Upper lobe of left lung (tissue), 6 donors: ENCODE measurements at regions not wholly inside any gene's neighbourhood (a gene's known extent, or its start where the extent isn't known, plus 50 kb on each side); places are given as distances from the start of the nearest gene placed in this dataset.

Source experiments
- ATAC-seq, 2 donors: fragments of 200-7000 bp; cut with Tn5 transposase; one replicate each; pipeline ENCODE4 v1.9.1; 2022; ENCODE audit warnings: mild to moderate bottlenecking in 2 of 2, moderate library complexity in 2 of 2; ENCODE audit not compliant: low FRiP score in 2 of 2
- DNase-seq, 2 donors: peaks; one replicate each; pipeline ENCODE4 v3.0.0-alpha.2; 2019 to 2020
- H3K27ac ChIP-seq, 4 donors: fragments of 200-600 bp; sonication (generic); one replicate each; pipeline ENCODE4 v1.5.1; 2016 to 2019
- H3K27me3 ChIP-seq, 4 donors: fragments of 200-600 bp; sonication (generic); one replicate each; pipeline ENCODE4 v1.5.1; 2017 to 2019
- H3K36me3 ChIP-seq, 4 donors: fragments of 200-600 bp; sonication (generic); one replicate each; pipeline ENCODE4 v1.5.1; 2016 to 2019
- H3K4me1 ChIP-seq, 4 donors: fragments of 200-600 bp; sonication (generic); one replicate each; pipeline ENCODE4 v1.5.1; 2018 to 2019
- H3K4me3 ChIP-seq, 4 donors: fragments of 200-600 bp; sonication (generic); one replicate each; pipeline ENCODE4 v1.5.1; 2017 to 2019; ENCODE audit warnings: mild to moderate bottlenecking in 2 of 4, moderate library complexity in 1 of 4
- H3K9me3 ChIP-seq, 4 donors: fragments of 200-600 bp; sonication (generic); one replicate each; pipeline ENCODE4 v1.5.1; 2018 to 2019
- CTCF ChIP-seq, 6 experiments: fragments of 450-650 bp in 4 of 6; fragments of 200-600 bp in 2 of 6; sonication (generic) in 2 of 6; IDR thresholded peaks; one replicate each; pipeline ENCODE4 v1.5.1; 2016 to 2019; ENCODE audit warnings: antibody characterized with exemption in 6 of 6
- EP300 ChIP-seq, 4 donors: sonication (generic); formaldehyde crosslinking; IDR thresholded peaks; one replicate each; pipeline ENCODE4 v1.5.1; 2017; ENCODE audit warnings: antibody characterized with exemption in 4 of 4, control low read depth in 2 of 4
- POLR2A ChIP-seq, 4 donors: fragments of 450-650 bp; IDR thresholded peaks; one replicate each; pipeline ENCODE4 v1.5.1; 2016 to 2017; ENCODE audit warnings: antibody characterized with exemption in 4 of 4, mild to moderate bottlenecking in 2 of 4
- POLR2AphosphoS5 ChIP-seq, 2 donors: sonication (generic); formaldehyde crosslinking; IDR thresholded peaks; one replicate each; pipeline ENCODE4 v1.5.1; 2017; ENCODE audit warnings: antibody characterized with exemption in 2 of 2
- WGBS, 2 donors: methylation state at CpG; one replicate each; pipeline ENCODE4 v1.1.5; 2017 to 2018; 5-methylcytosine and 5-hydroxymethylcytosine counted together
- donor health status: DM: no; HTN: no; CAD: no; lungs with moderate emphysema.
- donor health status: DM: no; HTN: yes; CAD: no; lungs with severe emphysema.

GRCh38 chr7:434891-435629 is 84.6 kb downstream of the PDGFA start:
- TF ChIP-seq EP300 (IDR thresholded peaks at IDR 0.05), result no peak
- no peak for TF ChIP-seq CTCF (IDR thresholded peaks at IDR 0.05)
- TF ChIP-seq POLR2A (IDR thresholded peaks at IDR 0.05), result no peak
- TF ChIP-seq POLR2AphosphoS5 (IDR thresholded peaks at IDR 0.05), result no peak
- Histone ChIP-seq H3K27ac (peak overlapping the region in 1 of 4 donors; percentile 1), H3K9me3 (no peaks in the 10 kb centered on the region), H3K27me3 (no peaks in the 10 kb centered on the region), H3K4me1 (peaks cover 0 to 17% (median 0%) of the 10 kb centered on the region in 4 donors), H3K36me3 (no peaks in the 10 kb centered on the region), H3K4me3 (peak overlapping the region in 3 of 4 donors; percentile 14 to 32 (median 15))
- WGBS, 2 donors, result 33 to 37% methylated on average over 30 to 35 of the region's 35 CpGs
- peak in 1 of 2 donors; percentile 52 for DNase-seq
- ATAC-seq, result no peak

GRCh38 chr7:435630-436366 is 83.8 kb downstream of the PDGFA start:
- TF ChIP-seq POLR2AphosphoS5 (IDR thresholded peaks at IDR 0.05) (no peak), POLR2A (IDR thresholded peaks at IDR 0.05) (no peak), CTCF (IDR thresholded peaks at IDR 0.05) (no peak), EP300 (IDR thresholded peaks at IDR 0.05) (no peak)
- H3K36me3 ChIP-seq, result no peaks in the 10 kb centered on the region
- WGBS, 2 donors, result 76 to 77% methylated on average over 24 to 27 of the region's 28 CpGs
- no peak overlapping the region for H3K27ac ChIP-seq
- no peaks in the 10 kb centered on the region for H3K9me3 ChIP-seq
- peak in 1 of 2 donors; percentile 78 for DNase-seq
- H3K4me1 ChIP-seq, result peaks cover 0 to 17% (median 0%) of the 10 kb centered on the region in 4 donors
- H3K4me3 ChIP-seq, result peak overlapping the region in 2 of 4 donors; percentile 14 to 32
- H3K27me3 ChIP-seq, result no peaks in the 10 kb centered on the region
- peak in 1 of 2 donors; percentile 74 for ATAC-seq

- Histone ChIP-seq H3K9me3 (no peaks in the 10 kb centered on the region), H3K27ac (no peak overlapping the region), H3K4me1 (peaks cover 0 to 17% (median 0%) of the 10 kb centered on the region in 4 donors), H3K36me3 (no peaks in the 10 kb centered on the region), H3K27me3 (no peaks in the 10 kb centered on the region), H3K4me3 (no peak overlapping the region)
- no peak for ATAC-seq
- WGBS, 2 donors, result 98% methylated on average over 9 to 20 of the region's 33 CpGs
- TF ChIP-seq POLR2A (IDR thresholded peaks at IDR 0.05) (no peak), CTCF (IDR thresholded peaks at IDR 0.05) (no peak), EP300 (IDR thresholded peaks at IDR 0.05) (no peak), POLR2AphosphoS5 (IDR thresholded peaks at IDR 0.05) (no peak)
- DNase-seq, result peak in 1 of 2 donors; percentile 80
Measured at GRCh38 chr7:436367-437128, 83.1 kb downstream of the PDGFA start.

GRCh38 chr7:437329-438251 is 82.1 kb downstream of the PDGFA start:
- H3K9me3 ChIP-seq, result no peaks in the 10 kb centered on the region
- 83% methylated on average over 27 to 43 of the region's 43 CpGs for WGBS, 2 donors
- no peak for TF ChIP-seq CTCF (IDR thresholded peaks at IDR 0.05)
- TF ChIP-seq POLR2A (IDR thresholded peaks at IDR 0.05), result no peak
- TF ChIP-seq POLR2AphosphoS5 (IDR thresholded peaks at IDR 0.05), result no peak
- no peak for TF ChIP-seq EP300 (IDR thresholded peaks at IDR 0.05)
- no peak overlapping the region for H3K4me3 ChIP-seq
- DNase-seq (peak in 1 of 2 donors; percentile 74), ATAC-seq (no peak)
- H3K27ac ChIP-seq, result no peak overlapping the region
- no peaks in the 10 kb centered on the region for H3K27me3 ChIP-seq
- H3K36me3 ChIP-seq, result no peaks in the 10 kb centered on the region
- peaks cover 0 to 17% (median 0%) of the 10 kb centered on the region in 4 donors for H3K4me1 ChIP-seq
